Left ventricle myocardium superior (tissue), 1 donor: ENCODE measurements at regions not wholly inside any gene's neighbourhood (a gene's known extent, or its start where the extent isn't known, plus 50 kb on each side); places are given as distances from the start of the nearest gene placed in this dataset.

ENCODE experiments used
- ATAC-seq: fragments of 200-7000 bp; cut with Tn5 transposase; one replicate; pipeline ENCODE4 v1.9.1; 2020; ENCODE audit warnings: mild to moderate bottlenecking, moderate library complexity
- DNase-seq: peaks from one replicate; pipeline ENCODE4 v3.0.0-alpha.2; 2020
- intact Hi-C: fragments of 100-400 bp; cut with micrococcal nuclease; formaldehyde crosslinking; loops from one replicate; pipeline ENCODE4 v1.11.0; 2022
- donor health status: DM: no; HTN: yes; CAD: no; lungs with severe emphysema.

DNA sequence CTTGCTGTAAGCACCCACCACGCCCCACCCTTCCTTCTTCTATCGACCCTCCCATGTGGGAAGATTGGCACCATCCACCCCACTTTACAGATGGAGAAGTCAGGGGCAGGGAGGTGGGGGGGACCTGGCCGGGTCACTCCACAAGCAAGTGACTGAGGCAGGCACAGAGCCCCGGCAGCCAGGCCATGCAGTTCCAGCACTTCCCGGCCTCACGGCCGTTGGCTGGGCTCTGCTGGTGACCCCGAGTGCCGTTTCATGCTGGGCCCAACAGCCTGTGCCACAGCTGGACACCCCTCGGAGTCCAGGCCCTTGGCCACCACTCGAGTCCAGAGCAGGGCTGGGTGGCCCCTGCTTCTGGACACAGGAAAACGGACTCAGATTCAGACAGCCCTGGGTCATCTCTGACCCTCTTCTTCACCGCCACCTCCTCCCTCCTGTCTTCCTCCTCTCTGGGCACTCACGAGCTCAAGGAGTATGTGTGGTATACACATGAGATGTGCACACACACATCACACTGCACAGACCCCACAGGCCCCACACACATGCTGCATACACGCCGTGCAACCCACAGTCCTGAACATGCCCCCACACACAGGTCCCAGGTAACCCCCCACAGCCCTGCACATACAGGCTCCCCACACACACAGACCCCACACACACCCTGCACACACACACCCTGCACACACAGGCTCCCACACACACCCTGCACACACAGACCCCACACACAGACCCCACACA lies 89.3 kb upstream of the GPC1 start:
- DNase-seq: peak; percentile 14
- no peak for ATAC-seq
- intact Hi-C loops: no loop called here

DNA sequence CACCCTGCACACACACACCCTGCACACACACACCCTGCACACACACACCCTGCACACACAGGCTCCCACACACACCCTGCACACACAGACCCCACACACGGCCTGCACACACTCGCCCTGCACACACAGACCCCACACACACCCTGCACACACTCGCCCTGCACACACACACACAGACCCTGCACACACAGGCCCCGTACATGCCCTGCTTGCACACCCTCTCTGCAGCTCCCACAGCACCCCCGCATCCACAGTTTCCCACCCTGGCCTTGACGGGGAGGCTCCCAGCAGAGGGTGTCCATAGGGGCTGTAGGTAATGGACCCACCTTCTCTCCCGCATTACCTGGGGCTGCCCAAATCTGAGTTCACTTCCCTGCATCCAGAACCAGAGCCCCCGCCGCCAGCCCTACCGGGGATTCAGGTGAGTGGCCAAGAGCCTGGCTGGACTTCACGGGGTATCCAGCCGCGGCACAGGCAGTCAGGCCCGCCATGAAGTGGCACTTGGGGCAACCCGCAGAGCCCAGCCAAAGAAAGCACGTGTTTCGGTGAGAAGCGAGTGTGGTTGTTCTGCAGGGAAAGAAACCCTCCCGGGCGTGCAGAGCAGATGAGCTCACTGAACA lies 88.6 kb upstream of the GPC1 start:
- intact Hi-C loops: no loop called here
- DNase-seq (peak; percentile 22), ATAC-seq (no peak)

DNA sequence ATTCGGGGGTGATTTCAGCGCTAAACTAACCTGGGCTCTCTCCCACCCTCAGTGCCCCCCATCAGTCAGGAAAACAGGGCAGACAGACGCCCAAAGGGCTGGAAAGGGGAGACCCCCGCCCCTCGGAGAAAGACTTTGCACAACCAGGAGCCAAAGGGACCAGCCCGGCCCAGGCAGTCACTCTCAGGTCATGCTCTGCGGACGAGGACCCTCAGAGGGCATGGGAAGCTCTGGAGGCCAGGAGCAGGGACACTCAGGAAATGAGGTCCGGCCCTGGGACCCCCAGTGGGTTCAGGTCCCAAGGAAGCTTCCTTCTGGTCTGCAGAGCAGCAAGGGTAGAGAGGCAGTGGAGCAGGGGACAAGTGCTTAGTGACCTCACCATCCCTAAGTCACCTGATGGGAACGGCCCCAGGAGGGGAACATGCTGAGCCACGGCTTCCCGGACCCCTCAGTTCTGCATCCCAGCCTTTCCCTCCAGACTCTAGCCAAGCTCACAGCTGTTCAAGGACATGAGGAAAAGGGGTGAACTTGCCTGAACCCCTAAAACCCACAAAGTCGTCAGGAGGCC lies 88.0 kb upstream of the GPC1 start:
- ATAC-seq: no peak
- intact Hi-C loops: no loop called here
- DNase-seq: peak; percentile 10

DNA sequence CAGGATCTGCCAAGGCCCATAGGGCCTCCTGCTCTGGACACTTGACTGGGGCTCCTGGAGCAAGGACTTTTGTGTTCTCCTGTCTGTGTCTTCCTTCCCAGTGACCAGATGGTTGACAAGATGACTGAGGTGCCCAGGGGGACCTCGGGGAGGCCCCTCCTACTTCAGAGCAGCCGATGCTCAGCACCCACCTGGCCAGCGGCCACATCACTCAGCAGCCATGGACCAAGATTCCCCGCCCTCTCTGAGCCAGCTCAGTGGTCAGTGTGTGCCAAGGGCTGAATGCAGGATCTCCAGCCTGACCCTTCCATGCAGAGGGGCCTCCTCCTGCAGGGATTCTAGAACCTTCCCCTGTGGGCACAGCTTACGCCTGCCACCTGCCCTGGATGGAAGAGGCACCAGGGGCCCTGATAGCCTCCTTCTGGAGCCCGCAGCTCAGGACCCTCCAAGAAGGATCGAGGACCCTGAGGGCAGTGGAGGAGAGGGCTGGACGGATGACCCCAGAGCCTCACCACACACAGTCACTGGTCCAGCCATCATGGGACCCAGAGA lies 87.4 kb upstream of the GPC1 start:
- intact Hi-C loops: no loop called here
- DNase-seq: peak; percentile 12
- no peak for ATAC-seq

DNA sequence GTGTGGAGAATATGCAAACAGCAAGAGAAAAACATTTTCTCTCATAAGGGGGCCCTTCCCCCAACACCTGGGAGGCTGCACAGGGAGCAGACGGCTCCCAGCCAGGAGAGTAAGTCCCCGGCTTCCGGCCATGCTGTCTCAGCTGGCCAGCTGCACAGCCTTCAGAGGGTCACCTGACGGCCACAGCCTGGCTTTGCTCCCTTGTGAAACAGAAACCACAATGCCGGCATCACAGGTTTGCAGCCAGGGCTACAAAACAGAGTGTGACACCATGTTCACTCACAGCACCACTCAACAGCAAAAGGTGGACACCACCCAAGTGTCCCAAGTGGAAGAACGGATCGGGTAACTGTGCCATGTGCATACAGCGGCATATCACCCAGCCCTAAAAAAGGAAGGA lies 86.9 kb upstream of the GPC1 start:
- no peak for ATAC-seq
- intact Hi-C loops: no loop called here
- DNase-seq: peak; percentile 23

DNA sequence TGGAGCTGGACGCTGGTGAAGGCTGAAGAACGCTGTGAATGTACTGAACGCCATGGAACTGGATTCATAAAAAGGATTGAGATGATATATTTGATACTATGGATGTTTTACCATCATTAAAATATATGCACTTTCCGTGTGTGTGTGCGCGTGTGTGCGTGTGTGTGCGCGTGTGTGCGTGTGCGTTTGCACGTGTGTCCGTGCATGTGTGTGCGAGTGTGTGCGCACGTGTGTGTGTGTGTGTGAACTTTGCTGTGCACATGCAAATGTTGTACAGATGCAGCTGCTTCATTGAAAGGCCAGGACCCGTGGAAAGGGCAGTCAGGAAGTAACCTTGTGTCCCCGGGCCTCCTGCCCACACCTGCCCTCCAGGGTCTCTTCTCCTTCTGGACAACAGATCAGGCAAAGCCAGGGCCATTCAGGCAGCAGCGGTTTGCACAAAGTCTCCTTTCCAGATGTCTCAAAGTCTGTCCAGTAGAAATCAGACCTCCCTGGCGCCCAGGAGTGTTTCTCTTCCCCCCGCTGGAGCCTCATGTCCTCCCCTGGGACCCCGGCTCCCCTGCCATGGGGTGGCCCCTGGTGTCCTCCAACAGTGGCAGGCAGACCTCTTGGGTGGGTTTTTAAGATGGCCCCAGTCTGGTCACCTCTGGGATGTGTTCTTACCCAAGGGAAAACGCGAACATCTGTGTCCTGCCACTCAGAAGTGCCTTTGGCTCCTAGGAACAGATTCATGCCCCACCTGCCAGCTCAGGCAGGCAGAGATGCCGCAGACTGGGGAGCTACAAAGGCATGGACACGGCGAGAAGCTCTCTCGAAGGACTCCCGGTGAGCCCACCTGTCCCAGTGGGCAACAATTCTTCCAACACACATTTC lies 86.1 kb upstream of the GPC1 start:
- ATAC-seq (no peak), DNase-seq (peak; percentile 15)
- intact Hi-C loops: no loop called here

DNA sequence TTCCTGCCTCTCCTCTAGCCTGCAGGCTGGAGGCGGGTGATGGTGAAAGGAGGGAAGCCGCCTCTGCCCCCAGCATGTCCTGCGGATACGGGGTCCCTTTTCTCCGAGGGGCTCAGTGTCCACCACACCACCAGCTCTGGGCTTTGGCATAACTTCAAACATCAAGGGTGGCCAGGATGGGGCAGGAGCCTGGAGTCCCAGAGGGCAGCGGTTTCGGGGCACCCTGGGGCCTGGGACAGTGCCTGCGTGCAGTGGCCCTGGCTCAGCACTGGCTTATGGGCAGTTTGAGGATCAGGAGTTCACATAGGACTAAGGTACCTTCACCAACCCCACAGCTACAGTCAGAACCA lies 85.5 kb upstream of the GPC1 start:
- intact Hi-C loops: no loop called here
- DNase-seq (peak; percentile 11), ATAC-seq (no peak)

DNA sequence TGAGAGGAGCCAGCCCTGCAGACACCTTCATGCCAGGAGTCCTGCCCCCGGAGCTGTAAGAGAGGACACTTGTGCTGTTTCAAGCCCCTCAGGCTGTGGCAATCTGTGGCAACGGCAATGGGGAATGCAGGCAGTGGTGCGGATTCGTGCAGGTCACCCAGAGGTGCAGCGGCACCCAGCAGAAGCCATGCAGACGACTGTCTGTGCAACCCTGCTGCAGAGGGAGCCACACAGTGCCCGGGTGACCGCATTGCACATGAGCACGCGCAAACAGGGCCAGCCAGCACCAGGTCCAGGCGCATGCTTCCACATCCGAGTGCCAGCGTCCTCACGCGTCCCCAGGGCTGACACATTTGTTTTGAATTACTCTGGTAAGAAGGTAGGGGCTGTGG lies 84.8 kb upstream of the GPC1 start:
- intact Hi-C loops: no loop called here
- DNase-seq (peak; percentile 48), ATAC-seq (peak; percentile 72)

DNA sequence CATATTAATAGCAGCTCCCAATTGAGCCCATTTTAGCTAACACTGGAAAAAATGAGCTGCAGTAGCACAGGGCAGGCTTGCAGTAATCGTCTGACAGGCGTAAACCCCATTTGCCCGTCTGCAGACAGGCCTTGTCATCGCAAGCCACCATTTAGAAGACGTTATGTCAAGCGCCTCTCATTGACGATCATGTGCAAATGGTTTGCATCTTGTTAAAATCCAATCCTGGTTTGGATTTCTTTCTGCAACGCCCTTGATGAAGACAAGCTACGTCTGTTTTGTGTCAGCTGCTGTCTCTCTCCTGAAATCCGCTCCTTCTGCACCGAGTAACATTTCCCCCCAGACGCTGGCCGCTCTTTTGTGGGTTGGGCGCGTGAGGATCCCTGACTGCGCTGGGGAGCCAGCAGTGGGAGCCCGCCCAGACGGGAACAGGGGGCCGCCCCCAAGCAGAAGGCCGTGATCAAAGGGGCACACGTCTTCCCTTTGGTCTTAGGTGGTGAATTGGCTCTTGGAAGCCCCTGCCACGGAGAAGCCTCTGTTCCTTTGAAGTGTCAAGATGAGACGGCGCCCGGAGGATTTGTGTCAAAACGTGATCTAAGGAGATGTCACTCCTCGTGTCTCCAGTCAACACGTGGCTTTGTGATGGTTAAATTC lies 84.2 kb upstream of the GPC1 start:
- intact Hi-C loops: no loop called here
- peak; percentile 16 for ATAC-seq
- DNase-seq: peak; percentile 18

DNA sequence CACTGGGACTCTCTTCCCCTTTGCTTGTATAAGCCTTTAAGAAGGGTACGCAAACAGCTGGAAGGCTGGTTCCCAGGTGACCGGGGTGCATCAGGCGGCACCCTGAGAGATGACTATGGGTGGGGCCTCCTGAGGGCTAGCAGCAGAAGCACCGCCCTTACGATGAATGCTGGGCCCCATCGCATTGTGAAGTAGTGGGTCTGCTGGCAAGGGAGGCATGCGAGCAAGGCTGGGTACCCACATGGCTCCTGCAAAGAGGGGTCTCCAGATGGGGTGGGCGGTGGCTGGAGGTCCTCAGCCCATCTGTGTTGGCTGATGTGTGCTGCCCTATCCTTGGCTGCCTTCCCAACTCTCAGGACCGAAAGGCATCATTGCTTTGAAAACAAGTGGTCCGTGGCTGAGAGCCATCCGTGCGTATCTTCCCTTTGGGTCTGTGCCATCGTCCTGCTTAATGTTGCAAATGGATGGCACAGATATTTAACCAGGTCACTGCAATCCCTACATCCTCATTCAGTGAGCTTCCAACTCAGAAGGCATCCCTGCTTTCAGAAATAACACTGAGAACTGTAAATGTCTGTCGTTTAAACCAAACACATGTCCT lies 83.5 kb upstream of the GPC1 start:
- ATAC-seq (peak; percentile 44), DNase-seq (peak; percentile 28)

DNA sequence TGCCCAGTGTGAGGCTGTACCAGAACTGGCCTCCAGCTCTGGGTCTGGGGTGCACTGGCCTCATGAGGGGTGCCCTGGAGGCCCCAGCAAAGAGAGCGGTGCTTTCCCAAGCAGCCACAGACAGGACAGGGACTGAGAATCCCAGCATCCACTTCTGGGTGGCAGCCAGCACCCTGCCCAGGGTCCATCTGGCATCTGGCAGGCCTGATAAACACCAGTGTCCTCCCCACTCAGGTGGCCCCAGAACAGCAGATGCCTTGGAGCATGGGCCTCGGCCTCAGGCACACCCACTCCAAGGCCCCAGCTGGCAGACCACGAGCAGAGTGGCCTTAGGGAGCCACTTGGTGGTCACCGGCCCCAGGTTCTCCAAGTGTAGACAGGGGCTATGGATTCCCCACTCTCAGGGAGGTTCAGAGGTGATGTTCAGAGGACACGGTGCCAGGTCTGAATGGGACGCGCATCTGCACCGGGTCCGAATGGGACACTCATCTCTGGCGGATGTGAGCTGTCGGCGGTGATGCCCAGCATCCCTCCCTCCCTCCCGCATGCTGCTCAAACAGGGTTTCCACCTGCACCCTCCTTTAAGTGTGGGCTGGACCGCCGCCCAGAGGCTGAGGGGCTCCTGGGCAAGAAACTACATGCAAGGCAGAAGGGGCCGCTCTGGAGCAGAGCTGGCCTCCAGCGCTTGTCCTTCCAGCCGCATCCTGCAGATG lies 82.2 kb upstream of the GPC1 start:
- ATAC-seq (no peak), DNase-seq (peak; percentile 23)
- intact Hi-C loops: no loop called here

More for the DNA sequence above, 83.5 kb upstream of the GPC1 start:
- intact Hi-C loops: no loop called here

DNA sequence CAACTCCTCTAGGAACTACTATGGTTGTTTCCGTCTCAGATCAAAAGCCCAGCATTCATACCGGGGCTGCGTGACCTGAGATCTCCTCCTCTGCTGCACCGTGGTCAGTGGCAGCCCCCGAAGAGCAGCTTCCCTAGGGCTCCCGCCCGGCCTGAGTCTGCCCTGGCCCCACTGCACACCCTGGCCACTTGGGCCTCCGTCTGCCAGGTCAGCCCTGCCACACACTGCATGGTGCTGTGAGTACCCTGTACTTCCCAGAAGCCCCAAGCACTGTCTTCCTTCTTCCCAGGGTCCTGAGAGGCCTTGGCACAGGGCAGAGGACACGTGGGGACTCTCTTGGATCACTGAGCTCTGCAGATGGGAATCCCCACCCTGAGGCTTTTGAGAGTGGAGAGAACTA lies 81.5 kb upstream of the GPC1 start:
- ATAC-seq (no peak), DNase-seq (no peak)
- intact Hi-C loops: no loop called here

DNA sequence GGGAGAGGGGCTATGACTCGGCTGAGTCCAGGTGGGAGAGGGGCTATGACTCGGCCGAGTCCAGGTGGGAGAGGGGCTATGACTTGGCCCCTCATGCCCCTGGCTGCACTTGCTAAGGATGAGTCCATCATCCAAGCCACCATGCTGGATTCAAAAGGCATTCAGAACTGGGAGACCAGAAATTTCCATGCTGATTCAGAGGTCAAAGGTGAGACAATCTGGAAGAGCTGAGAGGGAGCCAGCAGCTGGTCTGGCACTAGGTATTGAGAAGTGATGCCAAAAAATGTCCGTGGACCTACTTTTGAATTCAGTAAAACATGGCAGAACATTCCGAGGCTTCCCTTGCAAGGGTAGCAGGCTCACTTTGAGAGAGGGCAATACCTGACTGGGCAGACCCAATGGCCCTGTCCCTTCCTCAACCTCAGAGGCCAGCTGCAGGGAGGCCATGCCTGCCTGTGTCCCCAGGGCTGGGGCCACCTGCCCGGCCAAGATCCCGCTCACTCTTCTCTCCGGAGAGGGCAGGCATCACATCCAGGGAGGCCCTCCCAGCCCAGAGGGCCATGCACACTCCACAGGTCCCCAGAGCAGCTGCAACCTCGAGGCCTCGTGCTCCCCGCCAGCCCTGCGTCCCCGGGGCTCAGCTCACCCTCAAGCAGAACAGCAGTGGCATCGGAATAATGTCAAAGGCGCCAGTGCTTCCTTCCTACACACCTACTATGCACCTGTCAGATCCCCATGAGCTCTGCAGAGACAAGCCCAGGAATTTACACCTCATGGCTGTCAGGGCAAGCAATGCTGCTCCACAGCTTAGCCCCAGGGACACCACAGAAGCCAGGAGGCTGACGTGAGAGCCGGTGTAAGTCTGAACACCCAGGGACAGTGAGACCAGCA lies 80.2 kb upstream of the GPC1 start:
- intact Hi-C loops: no loop called here
- ATAC-seq (no peak), DNase-seq (no peak)

DNA sequence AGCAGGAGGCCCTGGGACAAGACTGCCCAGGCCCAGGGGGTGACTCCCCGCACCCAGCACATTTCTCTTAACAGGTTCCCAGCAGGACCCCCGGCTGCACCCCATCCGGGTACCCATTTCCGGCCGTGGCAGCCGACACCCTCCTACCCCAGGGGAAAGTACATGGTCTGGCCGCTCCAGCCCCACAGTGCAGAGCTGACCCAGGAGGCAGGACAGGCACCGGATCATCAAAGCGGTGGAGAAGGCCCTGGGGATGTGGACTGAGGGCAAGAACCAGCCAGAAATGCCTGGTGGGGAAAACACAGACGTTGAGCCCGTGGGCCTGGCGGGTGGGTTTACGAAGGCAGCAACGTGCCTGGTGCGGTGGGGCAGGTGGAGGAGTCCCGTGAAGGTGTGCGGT lies 79.5 kb upstream of the GPC1 start:
- no peak for DNase-seq
- intact Hi-C loops: no loop called here
- ATAC-seq: no peak

DNA sequence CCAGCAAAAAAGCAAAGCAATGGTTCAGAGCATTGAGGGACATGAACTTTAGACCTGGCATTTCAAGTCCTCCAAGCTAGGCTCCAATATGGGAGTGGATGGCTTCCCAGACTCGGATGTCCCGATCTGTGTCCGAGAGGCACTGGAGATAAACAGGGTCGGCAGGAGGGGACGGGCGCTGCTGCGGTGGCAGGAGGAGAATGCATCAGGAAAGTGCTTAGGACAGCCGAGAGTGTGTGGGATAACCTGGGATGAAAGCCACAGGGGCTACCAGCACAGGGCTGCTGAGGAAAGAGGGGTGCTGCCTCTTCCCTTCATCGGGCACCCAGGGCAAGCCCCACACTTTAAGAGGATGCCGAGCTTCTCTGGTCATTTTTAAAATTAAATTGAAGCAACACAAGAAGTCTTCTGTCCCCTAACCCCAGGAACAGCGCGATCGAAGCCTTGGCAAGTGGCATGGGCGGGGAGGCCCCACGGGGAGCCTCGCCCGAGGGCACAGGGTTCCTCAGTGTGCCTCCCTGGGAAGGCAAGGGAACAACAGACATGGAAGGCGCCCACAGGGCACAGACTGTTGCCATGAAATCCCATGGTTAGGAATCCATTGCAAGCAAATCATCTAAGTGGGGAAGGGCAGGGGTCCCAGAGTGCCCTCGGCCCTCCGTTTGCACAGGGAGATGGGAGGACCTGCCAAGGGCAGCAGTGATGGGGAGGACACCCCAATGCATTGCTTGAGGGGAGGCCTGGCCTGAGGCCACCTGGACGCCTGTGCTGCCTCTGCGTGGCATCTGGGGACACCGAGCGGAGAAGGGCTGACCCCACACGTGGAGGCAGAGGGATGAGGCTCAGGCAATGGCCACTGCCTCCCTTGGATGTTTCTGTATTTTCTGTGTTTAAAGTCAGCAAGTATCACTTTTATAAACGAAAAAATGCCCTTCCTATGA lies 78.5 kb upstream of the GPC1 start:
- ATAC-seq (no peak), DNase-seq (peak; percentile 16)
- intact Hi-C loops: no loop called here

DNA sequence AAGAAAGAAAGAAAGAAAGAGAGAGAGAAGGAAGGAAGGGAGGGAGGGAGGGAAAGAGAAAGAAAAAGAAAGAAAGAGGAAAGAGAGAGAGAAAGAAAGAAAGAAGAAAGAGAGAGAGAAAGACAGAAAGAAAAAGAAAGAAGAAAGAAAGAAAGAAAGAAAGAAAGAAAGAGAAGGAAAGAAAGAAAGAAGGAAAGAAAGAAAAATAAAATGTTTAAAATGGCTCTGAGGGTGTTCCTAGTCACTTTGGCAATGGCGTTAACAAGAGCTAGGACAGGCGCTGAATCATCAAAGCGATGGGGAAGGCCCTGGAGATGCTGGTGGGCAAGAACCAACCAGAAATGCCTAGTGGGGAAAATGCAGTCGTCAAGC lies 77.8 kb upstream of the GPC1 start:
- ATAC-seq: no peak
- no peak for DNase-seq
- intact Hi-C loops: no loop called here
